ENCODE measurements at regions not wholly inside any gene's neighbourhood (a gene's known extent, or its start where the extent isn't known, plus 50 kb on each side); places are given as distances from the start of the nearest gene placed in this dataset.

DNA sequence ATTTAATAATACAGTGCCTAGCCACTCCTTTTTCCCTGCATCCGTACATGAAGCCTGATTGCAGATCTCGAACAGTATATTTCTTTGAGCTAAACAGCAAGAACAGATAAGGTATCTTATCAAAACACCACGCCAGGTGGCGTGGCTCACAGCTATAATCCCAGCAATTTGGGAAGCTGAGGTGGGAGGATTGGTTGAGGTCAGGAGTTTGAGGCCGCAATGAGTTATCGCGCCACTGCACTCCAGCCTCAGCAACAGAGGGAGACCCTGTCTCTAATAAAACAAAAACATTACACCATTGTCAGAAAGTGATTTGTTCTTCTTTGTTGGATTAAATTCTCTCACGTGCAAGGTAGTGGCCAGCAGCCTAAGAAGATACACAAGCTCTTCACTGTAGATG lies 291.2 kb upstream of the DMRT1 start:
- TF ChIP-seq YY1 (IDR thresholded peaks at IDR 0.05; ENCODE audit: insufficient read depth, insufficient read length) (no peak), SUZ12 (IDR thresholded peaks at IDR 0.05; ENCODE audit: extremely low read depth, insufficient read depth, insufficient read length) (no peak), ZNF274 (IDR thresholded peaks at IDR 0.05; ENCODE audit: low read depth, low read length) (no peak)

Data from NT2/D1 (cell line).